Brain microvascular endothelial cell (primary cell): ENCODE measurements at regions not wholly inside any gene's neighbourhood (a gene's known extent, or its start where the extent isn't known, plus 50 kb on each side); places are given as distances from the start of the nearest gene placed in this dataset.

ENCODE experiments used
- DNase-seq: peaks from one replicate; pipeline ENCODE4 v3.0.0-alpha.2; 2020
- H3K27ac ChIP-seq: fragments of 250-450 bp; sonication (Bioruptor Pico); 2 replicates; pipeline ENCODE4 v1.5.1; 2020; ENCODE audit warnings: mild to moderate bottlenecking, moderate library complexity
- H3K27me3 ChIP-seq: fragments of 250-450 bp; sonication (Bioruptor Pico); replicated peaks from 2 replicates; pipeline ENCODE4 v1.5.1; 2020; ENCODE audit warnings: mild to moderate bottlenecking
- H3K36me3 ChIP-seq: fragments of 250-450 bp; sonication (Bioruptor Pico); replicated peaks from 2 replicates; pipeline ENCODE4 v1.5.1; 2020; ENCODE audit warnings: mild to moderate bottlenecking
- H3K4me3 ChIP-seq: 2 replicates; pipeline ENCODE4 v1.5.1; 2011; ENCODE audit warnings: low read depth, mild to moderate bottlenecking, control low read depth, low read length, moderate library complexity
- CTCF ChIP-seq: IDR thresholded peaks from 2 replicates; pipeline ENCODE4 v1.5.1; 2011; ENCODE audit warnings: low read depth, mild to moderate bottlenecking, moderate library complexity, low read length, control low read depth, inconsistent platforms; ENCODE audit errors: missing control alignments
- in situ Hi-C: cut with HindIII; loops from 2 replicates; pipeline ENCODE4 v1.10.0; 2017; ENCODE audit warnings: low sequenced_read_pairs, low pct_ligation_motif_present

- Histone ChIP-seq H3K36me3 (no peaks in the 10 kb centered on the region), H3K27ac (peak overlapping the region; percentile 72), H3K27me3 (no peaks in the 10 kb centered on the region), H3K4me3 (no peak overlapping the region)
- no peak for DNase-seq
- no peak for TF ChIP-seq CTCF
- in situ Hi-C loops = no loop called here
These were observed 100.4 kb upstream of the RND3 start for GRCh38 chr2:150587547-150588505.

GRCh38 chr2:150586858-150587257 is 99.4 kb upstream of the RND3 start:
- DNase-seq = peak; percentile 84
- TF ChIP-seq CTCF = no peak
- in situ Hi-C loops = no loop called here
- Histone ChIP-seq H3K27me3 (no peaks in the 10 kb centered on the region), H3K36me3 (no peaks in the 10 kb centered on the region), H3K4me3 (no peak overlapping the region), H3K27ac (peak overlapping the region; percentile 72)

GRCh38 chr2:150585221-150585971 is 97.9 kb upstream of the RND3 start:
- no peaks in the 10 kb centered on the region for H3K36me3 ChIP-seq
- no peak for TF ChIP-seq CTCF
- no peaks in the 10 kb centered on the region for H3K27me3 ChIP-seq
- no peak for DNase-seq
- peak overlapping the region; percentile 72 for H3K27ac ChIP-seq
- no peak overlapping the region for H3K4me3 ChIP-seq
- in situ Hi-C loops = no loop called here

GRCh38 chr2:150584081-150584480 is 96.6 kb upstream of the RND3 start:
- Histone ChIP-seq H3K4me3 (no peak overlapping the region), H3K27me3 (no peaks in the 10 kb centered on the region), H3K27ac (no peak overlapping the region), H3K36me3 (no peaks in the 10 kb centered on the region)
- in situ Hi-C loops = no loop called here
- no peak for TF ChIP-seq CTCF
- no peak for DNase-seq

GRCh38 chr2:150581717-150582472 is 94.4 kb upstream of the RND3 start:
- TF ChIP-seq CTCF = no peak
- no peak overlapping the region for H3K4me3 ChIP-seq
- H3K36me3 ChIP-seq = no peaks in the 10 kb centered on the region
- H3K27ac ChIP-seq = no peak overlapping the region
- in situ Hi-C loops = no loop called here
- no peaks in the 10 kb centered on the region for H3K27me3 ChIP-seq
- no peak for DNase-seq
